K562 (cell line): ENCODE measurements at regions not wholly inside any gene's neighbourhood (a gene's known extent, or its start where the extent isn't known, plus 50 kb on each side); places are given as distances from the start of the nearest gene placed in this dataset.
A peak's percentile ranks its signal among the peaks of the same experiment; 100 is the strongest.

Source experiments
- ATAC-seq: fragments of 200-7000 bp; cut with Tn5 transposase; 3 replicates; pipeline ENCODE4 v1.9.1; 2020; ENCODE audit warnings: moderate library complexity
- BruUV-seq: library from RNA; stranded (reverse); fragments of 400-500 nt; replicated peaks from 2 replicates; lab custom pipeline; 2021; lab: Mats Ljungman, UMichigan
- CTCF ChIA-PET: fragments of 300-600 bp; formaldehyde crosslinking; extraction: SDS; loops from one replicate; lab custom pipeline; 2021; ENCODE audit warnings: low intra/inter-chr PET ratio; lab: Yijun Ruan, JAX
- POLR2A ChIA-PET: fragments of 300-600, 350-650 bp; sonication (Branson Sonifier 250); formaldehyde crosslinking; extraction: SDS; loops from one replicate; lab custom pipeline; 2021; ENCODE audit warnings: antibody characterized with exemption, inconsistent platforms; lab: Yijun Ruan, JAX
- DNase-seq, 4 experiments: peaks; one replicate each; pipeline versions ENCODE4 v3.0.0 to v3.0.0-alpha.2; 2011 to 2018; ENCODE audit warnings: low spot score in 3 of 4, mixed read lengths in 3 of 4; ENCODE audit errors: extremely low read depth in 1 of 4
- FAIRE-seq: peaks from 2 replicates; lab custom pipeline; 2011; peaks lifted over from hg19 to GRCh38; lab: Jason Lieb, UNC
- H2AFZ ChIP-seq: 2 replicates; pipeline ENCODE4 v1.6.0; 2011; ENCODE audit warnings: low read depth, low read length, control low read depth, inconsistent platforms
- H3K27ac ChIP-seq: fragments of 200-600 bp; 3 replicates; pipeline ENCODE4 v1.8.0; 2011; ENCODE audit warnings: low read depth, mild to moderate bottlenecking, control low read depth, inconsistent platforms, low read length, moderate library complexity, mixed read lengths; ENCODE audit errors: extremely low read depth
- H3K27me3 ChIP-seq, 2 experiments: fragments of 300-600 bp in 1 of 2; 2 replicates in 1 of 2; 3 replicates in 1 of 2; pipeline versions ENCODE4 v1.6.0 to v1.8.0; 2011; ENCODE audit warnings: inconsistent platforms in 2 of 2, low read length in 2 of 2, mild to moderate bottlenecking in 1 of 2, mixed read lengths in 1 of 2, moderate library complexity in 1 of 2; ENCODE audit not compliant: control insufficient read depth in 2 of 2, insufficient read depth in 2 of 2
- H3K36me3 ChIP-seq: fragments of 300-600 bp; 3 replicates; pipeline ENCODE4 v1.8.0; 2011; ENCODE audit warnings: mild to moderate bottlenecking, low read length, inconsistent platforms; ENCODE audit not compliant: control insufficient read depth, insufficient read depth
- H3K4me1 ChIP-seq, 2 experiments: fragments of 200-600 bp in 1 of 2; replicated peaks in 1 of 2; 2 replicates in 1 of 2; 3 replicates in 1 of 2; pipeline versions ENCODE4 v1.5.1 to v1.8.0; 2011; ENCODE audit warnings: inconsistent platforms in 2 of 2, low read length in 2 of 2, mild to moderate bottlenecking in 1 of 2, mixed read lengths in 1 of 2, moderate library complexity in 1 of 2; ENCODE audit not compliant: control insufficient read depth in 2 of 2, insufficient read depth in 2 of 2
- H3K4me2 ChIP-seq: 2 replicates; pipeline ENCODE4 v1.6.1; 2011; ENCODE audit warnings: low read length, control low read depth, inconsistent platforms, mixed read lengths; ENCODE audit not compliant: insufficient read depth
- H3K4me3 ChIP-seq: fragments of 200-600 bp; sonication (generic), shearing (Covaris generic); 2 replicates; pipeline ENCODE4 v1.5.1; 2016; ENCODE audit warnings: control low read depth, inconsistent platforms
- H3K79me2 ChIP-seq: fragments of 200-600 bp; 3 replicates; pipeline ENCODE4 v1.8.0; 2011; ENCODE audit warnings: low read length, inconsistent platforms; ENCODE audit not compliant: control insufficient read depth, insufficient read depth
- H3K9ac ChIP-seq, 2 experiments: 2 replicates each; pipeline versions ENCODE4 v1.6.0 to v1.6.1; 2011; ENCODE audit warnings: low read depth in 2 of 2, low read length in 2 of 2, control low read depth in 1 of 2, inconsistent platforms in 1 of 2, mild to moderate bottlenecking in 1 of 2, mixed read lengths in 1 of 2; ENCODE audit not compliant: insufficient read depth in 1 of 2
- H3K9me1 ChIP-seq: one replicate; pipeline ENCODE4 v1.6.0; 2011; ENCODE audit warnings: inconsistent platforms, mild to moderate bottlenecking, low read length, moderate library complexity; ENCODE audit not compliant: control insufficient read depth, insufficient read depth
- H3K9me3 ChIP-seq: replicated peaks from 2 replicates; pipeline ENCODE4 v1.5.1; 2011; ENCODE audit warnings: low read depth, low read length, inconsistent platforms; ENCODE audit not compliant: control insufficient read depth, insufficient read depth
- H4K20me1 ChIP-seq: replicated peaks from 2 replicates; pipeline ENCODE4 v1.6.1; 2011; ENCODE audit warnings: low read length, inconsistent platforms, mixed read lengths; ENCODE audit not compliant: control insufficient read depth, insufficient read depth
- C11orf30 ChIP-seq: fragments of 450-650 bp; IDR thresholded peaks from 2 replicates; pipeline ENCODE4 v1.6.1; 2016; ENCODE audit warnings: low read depth, mild to moderate bottlenecking
- CBX2 ChIP-seq: fragments of 200-600 bp; sonication (generic); IDR thresholded peaks from one replicate; pipeline ENCODE4 v1.6.1; 2012; ENCODE audit warnings: mild to moderate bottlenecking, low read length, inconsistent platforms; ENCODE audit not compliant: insufficient read depth, poor library complexity, severe bottlenecking
- CLOCK ChIP-seq: fragments of 250-450 bp; sonication (Bioruptor Pico); IDR thresholded peaks from 2 replicates; pipeline ENCODE4 v1.4.0; 2020; ENCODE audit warnings: mild to moderate bottlenecking, moderate library complexity, borderline replicate concordance
- CXXC5 ChIP-seq: fragments of 250-450 bp; sonication (Bioruptor Pico); IDR thresholded peaks from 2 replicates; pipeline ENCODE4 v1.8.0; 2022; ENCODE audit warnings: inconsistent platforms, mild to moderate bottlenecking, moderate library complexity
- KHSRP ChIP-seq: fragments of 450-650 bp; IDR thresholded peaks from 2 replicates; pipeline ENCODE4 v1.6.1; 2017
- MAFF ChIP-seq: IDR thresholded peaks from 2 replicates; pipeline ENCODE4 v1.6.1; 2012; ENCODE audit warnings: low read length, improper control_type of control experiment
- MAFG ChIP-seq: fragments of 450-650 bp; conservative IDR thresholded peaks from 2 replicates; pipeline ENCODE4 v1.6.1; 2016; ENCODE audit warnings: missing genetic modification characterization, missing compliant biosample characterization
- POLR3G ChIP-seq: IDR thresholded peaks from 2 replicates; pipeline ENCODE4 v1.6.1; 2011; ENCODE audit not compliant: insufficient read length, insufficient replicate concordance; ENCODE audit errors: extremely low read depth
- SRSF3 ChIP-seq: fragments of 200-400 bp; formaldehyde crosslinking; IDR thresholded peaks from 2 replicates; pipeline ENCODE4 v1.6.1; 2016; ENCODE audit warnings: mild to moderate bottlenecking, low read length, moderate library complexity; ENCODE audit not compliant: insufficient read depth
- ZBTB11 ChIP-seq, 3 experiments: fragments of 200-800 bp in 1 of 3; fragments of 250-450 bp in 1 of 3; fragments of 450-650 bp in 1 of 3; sonication (Bioruptor Pico) in 1 of 3; sonication (Bioruptor generic) in 1 of 3; formaldehyde crosslinking in 1 of 3; IDR thresholded peaks; 2 replicates each; pipeline versions ENCODE4 v1.6.1 to v1.8.0; 2016 to 2022; ENCODE audit warnings: mild to moderate bottlenecking in 2 of 3, missing genetic modification characterization in 2 of 3, missing compliant biosample characterization in 1 of 3, moderate library complexity in 1 of 3
- ZC3H11A ChIP-seq: IDR thresholded peaks from 2 replicates; pipeline ENCODE4 v1.6.1; 2012; ENCODE audit warnings: low read depth, low read length, improper control_type of control experiment
- ZNF316 ChIP-seq: fragments of 450-650 bp; IDR thresholded peaks from 2 replicates; pipeline ENCODE4 v1.6.1; 2016
- WGBS: fragments of 100-300 bp; shearing (Covaris generic); methylation state at CpG from one replicate; pipeline ENCODE4 v1.1.6; 2016; ENCODE audit warnings: low coverage, mixed read lengths; ENCODE audit not compliant: insufficient coverage; ENCODE audit errors: missing lambda C conversion rate; 5-methylcytosine and 5-hydroxymethylcytosine counted together
- in situ Hi-C: fragments of 300-500 bp; cut with MboI; formaldehyde crosslinking; loops from 4 replicates; pipeline ENCODE4 v1.15.0; 2018; ENCODE audit warnings: inconsistent platforms, mixed read lengths
- intact Hi-C: fragments of 100-400 bp; cut with micrococcal nuclease; formaldehyde crosslinking; loops from 2 replicates; pipeline ENCODE4 v1.14.2; 2022

GRCh38 chr5:152106571-152106970 is 181.9 kb upstream of the GLRA1 start (continued):
- TF ChIP-seq CLOCK (no peak), POLR3G (no peak), KHSRP (no peak), CXXC5 (no peak)

- H3K4me1 ChIP-seq: no peaks in the 10 kb centered on the region
- H3K4me2 ChIP-seq: no peak overlapping the region
- BruUV-seq: no TSS peak
- DNase-seq (no peak), FAIRE-seq (no peak), ATAC-seq (no peak)
- H4K20me1 ChIP-seq: no peaks in the 10 kb centered on the region
- ChIA-PET POLR2A (interaction anchor here (0.7 kb wide), 1 partner anchor 1396 kb away, joined by 3 read pairs; no protein-coding TSS in a partner anchor), CTCF (no interaction called here)
- intact Hi-C loops (no loop called here), in situ Hi-C loops (no loop called here)
- H3K79me2 ChIP-seq: no peaks in the 10 kb centered on the region
- no peaks in the 10 kb centered on the region for H3K9me1 ChIP-seq
- no peaks in the 10 kb centered on the region for H3K27me3 ChIP-seq
- H3K4me3 ChIP-seq: no peak overlapping the region
- H2AFZ ChIP-seq: no peak overlapping the region
- no peak overlapping the region for H3K27ac ChIP-seq
- no peak overlapping the region for H3K9ac ChIP-seq
- 0% methylated on average over 1 of the region's 2 CpGs for WGBS
- TF ChIP-seq ZBTB11 (CRISPR knock-in tag; IDR thresholded peaks at IDR 0.05) (no peak), C11orf30 (peak; percentile 58; the same call in 1 of the 2 replicates), MAFG (tag) (0 out of 2 replicates have a peak, but pooled peaks have one; percentile 22), SRSF3 (no peak), MAFF (0 out of 2 replicates have a peak, but pooled peaks have one; percentile 31), ZC3H11A (no peak), ZNF316 (peak; percentile 77), CBX2 (no peak)
- no peaks in the 10 kb centered on the region for H3K36me3 ChIP-seq
- no peaks in the 10 kb centered on the region for H3K9me3 ChIP-seq
Measured at GRCh38 chr5:152105085-152105484, 180.4 kb upstream of the GLRA1 start.
